ENCODE measurements at regions not wholly inside any gene's neighbourhood (a gene's known extent, or its start where the extent isn't known, plus 50 kb on each side); places are given as distances from the start of the nearest gene placed in this dataset.
A peak's percentile ranks its signal among the peaks of the same experiment; 100 is the strongest.
"Not testable (repeated sequence)": the region's sequence is repeated elsewhere in the genome, so short reads cannot be mapped to it uniquely, and the experiment has no call there.

DNA sequence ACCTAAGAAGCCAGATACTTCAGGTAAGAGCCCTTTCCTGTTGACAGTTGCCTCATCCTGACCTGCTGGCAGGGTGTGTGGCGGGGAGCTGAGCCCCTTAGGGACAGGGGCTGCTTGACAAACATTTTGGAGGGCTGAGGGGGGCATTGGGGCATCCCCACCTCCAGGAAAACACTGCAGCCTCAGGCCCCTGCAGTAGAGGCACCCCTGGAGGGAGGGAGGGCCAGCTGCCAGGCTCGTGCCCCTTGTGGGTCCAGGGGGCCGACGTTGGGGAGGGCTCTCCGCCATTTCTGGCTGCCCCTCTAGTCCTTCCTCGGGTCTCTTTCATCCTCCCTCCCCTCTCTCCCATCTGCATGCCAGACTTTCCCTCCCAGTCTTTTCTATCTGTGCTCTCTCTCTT, 177.3 kb downstream of the RPS24 start:
- DNase-seq (ENCODE audit: low spot score), result no peak

DNA sequence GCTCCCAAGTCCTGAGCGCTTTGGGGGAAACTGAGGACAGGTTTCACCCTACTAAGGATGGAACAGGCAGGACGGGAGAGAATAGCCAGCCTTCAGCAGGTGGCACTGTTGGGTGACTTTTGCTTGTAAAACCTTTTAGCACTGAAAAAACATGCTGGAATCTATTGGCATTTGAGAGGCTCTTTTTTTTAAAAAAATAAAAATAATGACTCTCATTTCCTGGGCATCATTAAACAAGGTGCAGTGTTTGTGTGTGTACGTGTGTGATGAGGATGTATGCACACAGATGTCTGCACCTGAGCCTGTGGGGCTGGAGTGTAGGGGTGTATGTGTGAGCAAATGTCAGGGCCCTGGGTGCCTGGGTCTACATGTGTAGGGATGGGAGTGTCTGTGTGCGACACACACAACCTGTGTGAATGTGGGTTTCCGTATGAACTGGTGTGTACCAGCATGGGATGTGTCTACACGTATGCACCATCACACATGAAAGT, 177.9 kb downstream of the RPS24 start:
- peak; percentile 35 for DNase-seq (ENCODE audit: low spot score)

DNA sequence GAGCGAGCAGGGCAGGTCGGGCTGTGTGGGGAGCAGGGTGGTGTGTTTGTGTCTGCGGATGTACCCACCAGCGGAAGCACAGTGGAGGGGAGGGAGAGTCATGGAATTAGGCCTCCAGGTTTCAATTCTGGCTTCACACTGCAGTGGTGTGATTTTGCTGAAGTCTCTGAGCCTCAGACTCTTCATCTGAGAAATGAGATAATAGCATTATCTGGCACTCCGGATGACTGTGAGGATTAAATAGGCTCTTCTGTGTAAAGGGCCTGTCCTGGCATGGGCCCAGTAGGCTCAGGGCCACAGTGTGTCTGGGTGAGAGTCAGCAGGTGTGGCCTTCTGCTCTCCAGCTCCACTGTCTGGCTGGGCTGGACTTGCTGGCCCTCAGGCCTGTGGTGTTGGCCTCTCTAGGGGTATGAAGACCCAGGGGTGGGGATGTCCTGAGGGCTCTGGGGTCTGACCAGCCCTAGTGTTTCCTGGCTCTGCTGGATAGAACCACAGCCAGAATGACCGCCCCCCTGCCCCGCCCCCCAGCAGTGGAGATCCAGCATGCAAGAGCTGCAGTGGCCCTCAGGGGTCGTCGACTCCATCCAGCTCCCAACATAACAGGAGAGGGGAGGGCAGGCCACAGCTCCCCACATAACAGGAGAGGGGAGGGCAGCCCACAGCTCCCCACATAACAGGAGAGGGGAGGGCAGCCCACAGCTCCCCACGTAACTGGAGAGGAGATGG, 178.6 kb downstream of the RPS24 start:
- DNase-seq (ENCODE audit: low spot score), result peak; percentile 9

DNA sequence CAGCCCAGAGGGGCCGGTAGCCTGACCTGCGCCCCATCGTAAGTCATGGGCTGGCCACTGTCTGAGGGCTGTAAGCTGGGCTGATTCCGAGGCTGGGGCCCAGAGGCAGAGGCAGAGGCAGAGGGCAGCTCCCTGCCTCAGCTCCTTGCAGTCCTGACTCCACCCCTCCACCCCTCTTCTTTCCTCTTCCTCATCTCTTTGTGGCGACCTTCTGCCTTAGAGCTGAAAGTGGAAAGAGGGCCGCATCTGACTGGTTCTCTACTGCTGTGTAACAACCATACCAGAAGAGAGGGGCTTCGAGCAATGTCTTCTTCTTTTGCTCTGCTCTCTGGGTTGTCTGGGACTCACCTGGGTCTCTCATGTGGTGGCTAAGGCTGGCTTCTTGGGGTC, 179.1 kb downstream of the RPS24 start:
- no peak for DNase-seq (ENCODE audit: low spot score)

DNA sequence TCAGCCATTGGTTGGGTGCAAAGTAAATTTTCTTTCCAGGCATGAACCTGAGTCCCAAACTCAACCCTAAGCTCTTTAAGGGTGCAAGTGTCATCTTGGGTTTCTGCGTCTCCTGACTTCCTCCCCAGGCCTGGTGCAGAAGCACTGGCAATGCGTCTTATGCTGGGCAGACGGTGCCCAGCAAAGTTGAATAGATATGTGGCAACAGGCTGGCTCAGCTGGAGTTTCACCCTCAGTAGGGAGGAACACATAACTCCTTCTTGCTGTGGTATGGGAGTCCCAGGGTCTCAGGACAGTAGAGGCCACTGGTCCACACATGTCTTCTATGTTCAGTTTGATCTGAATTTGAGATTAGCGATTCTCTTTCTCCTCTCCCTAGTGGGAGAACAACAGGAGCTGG, 181.3 kb downstream of the RPS24 start:
- DNase-seq (ENCODE audit: low spot score), result no peak

DNA sequence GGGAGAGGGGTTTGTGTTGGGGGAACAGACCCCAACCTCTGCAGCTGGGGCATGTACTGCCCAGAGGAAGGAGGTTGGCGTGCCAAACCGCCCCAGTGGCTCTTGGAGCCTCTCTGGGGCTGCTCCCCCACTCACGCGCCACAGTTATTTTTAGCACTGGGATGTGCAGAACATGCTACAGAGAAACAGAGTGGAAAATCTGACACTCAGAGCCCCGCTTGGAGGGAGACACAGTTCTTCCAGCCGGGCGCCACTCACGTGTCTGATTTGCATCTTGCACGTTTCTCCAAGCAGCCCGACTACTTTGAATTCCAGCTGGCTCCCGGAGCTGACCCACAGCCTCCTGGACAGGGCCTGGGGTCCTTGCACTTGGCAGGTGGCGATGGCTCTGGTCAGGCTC, 182.0 kb downstream of the RPS24 start:
- peak; percentile 2 for DNase-seq (ENCODE audit: low spot score)

DNA sequence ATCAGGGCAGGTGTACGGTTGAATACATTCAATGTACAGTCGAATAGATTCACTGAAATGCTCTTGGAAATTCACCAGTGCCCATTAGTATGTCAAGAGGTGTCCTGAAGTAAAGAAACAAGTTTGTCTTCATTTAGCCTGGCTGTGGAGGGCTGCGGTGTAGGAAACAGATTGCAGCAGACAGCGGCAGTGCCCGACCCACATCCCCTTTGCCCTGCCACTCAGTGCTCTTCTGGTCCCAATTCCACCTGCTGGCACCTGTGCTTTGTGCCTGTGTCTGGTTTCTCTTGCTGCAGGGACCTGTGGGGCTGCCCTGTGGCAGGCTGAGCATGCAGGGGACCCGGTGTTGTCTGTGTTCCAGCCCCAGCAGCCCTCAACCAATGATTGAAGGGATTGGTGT, 183.7 kb downstream of the RPS24 start:
- no peak for DNase-seq (ENCODE audit: low spot score)

DNA sequence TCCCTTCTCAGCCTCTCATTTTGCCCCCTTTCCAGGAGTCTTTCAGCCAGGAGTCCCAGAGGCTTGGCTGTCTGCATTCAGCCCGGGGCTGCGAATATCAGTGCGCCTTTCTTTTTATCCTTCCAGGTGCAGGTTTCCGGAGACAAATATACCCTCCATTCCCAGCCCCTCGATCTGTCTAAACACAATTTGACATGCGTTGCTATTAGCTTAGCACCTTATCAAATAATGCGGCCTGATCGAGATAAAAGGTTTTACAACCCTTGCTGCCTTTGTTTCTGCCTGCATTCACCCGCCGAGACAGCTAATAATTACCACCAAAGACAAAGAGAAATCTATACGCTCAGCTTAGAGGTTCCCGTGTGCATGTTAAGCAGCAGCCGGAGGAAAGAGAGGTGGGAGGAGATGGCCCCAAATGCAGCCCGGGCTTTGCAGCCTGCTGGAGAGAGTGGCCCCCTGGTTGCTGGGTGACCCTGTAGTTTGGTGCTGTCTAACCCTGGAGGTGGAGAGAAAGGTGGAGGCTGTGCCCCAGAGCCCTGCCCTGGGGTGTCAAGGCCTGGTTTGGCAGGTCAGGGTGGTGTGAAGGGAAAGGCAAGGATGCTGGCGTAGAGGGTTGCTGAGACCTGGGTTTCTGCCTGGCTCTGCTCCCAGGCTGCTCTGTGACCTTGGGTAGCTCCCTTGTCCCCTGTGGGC, 185.3 kb downstream of the RPS24 start:
- DNase-seq (ENCODE audit: low spot score), result no peak

DNA sequence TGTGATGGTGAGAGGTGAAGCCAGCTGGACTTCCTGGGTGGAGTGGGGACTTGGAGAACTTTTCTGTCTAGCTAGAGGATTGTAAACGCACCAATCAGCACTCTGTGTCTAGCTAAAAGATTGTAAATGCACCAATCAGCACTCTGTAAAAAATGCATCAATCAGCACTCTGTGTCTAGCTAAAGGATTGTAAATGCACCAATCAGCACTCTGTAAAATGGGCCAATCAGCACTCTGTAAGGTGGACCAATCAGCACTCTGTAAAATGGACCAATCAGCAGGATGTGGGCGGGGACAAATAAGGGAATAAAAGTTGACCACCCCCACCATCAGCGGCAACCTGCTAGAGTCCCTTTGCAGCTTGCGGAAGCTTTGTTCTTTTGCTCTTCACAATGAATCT, 185.9 kb downstream of the RPS24 start:
- DNase-seq (ENCODE audit: low spot score), result not testable (repeated sequence)

DNA sequence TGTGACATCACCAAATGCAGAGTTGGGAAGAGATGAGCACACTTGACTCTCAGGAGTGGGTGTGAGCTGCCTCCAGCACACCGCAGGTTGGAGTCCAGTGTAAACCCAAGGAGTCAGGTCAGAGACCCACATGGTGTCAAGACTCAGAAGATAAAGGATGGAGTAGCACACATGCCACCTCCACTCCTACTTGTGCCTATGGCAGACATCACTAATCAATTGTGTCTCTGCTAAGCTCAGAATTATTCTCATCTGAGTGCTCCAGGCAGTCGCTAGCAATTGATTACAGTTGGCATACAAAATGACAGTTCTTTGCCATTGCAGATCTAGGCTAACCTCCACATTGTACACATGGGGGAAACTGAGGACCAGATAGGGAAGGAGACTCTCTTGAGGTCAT, 187.1 kb downstream of the RPS24 start:
- DNase-seq (ENCODE audit: low spot score), result no peak

DNA sequence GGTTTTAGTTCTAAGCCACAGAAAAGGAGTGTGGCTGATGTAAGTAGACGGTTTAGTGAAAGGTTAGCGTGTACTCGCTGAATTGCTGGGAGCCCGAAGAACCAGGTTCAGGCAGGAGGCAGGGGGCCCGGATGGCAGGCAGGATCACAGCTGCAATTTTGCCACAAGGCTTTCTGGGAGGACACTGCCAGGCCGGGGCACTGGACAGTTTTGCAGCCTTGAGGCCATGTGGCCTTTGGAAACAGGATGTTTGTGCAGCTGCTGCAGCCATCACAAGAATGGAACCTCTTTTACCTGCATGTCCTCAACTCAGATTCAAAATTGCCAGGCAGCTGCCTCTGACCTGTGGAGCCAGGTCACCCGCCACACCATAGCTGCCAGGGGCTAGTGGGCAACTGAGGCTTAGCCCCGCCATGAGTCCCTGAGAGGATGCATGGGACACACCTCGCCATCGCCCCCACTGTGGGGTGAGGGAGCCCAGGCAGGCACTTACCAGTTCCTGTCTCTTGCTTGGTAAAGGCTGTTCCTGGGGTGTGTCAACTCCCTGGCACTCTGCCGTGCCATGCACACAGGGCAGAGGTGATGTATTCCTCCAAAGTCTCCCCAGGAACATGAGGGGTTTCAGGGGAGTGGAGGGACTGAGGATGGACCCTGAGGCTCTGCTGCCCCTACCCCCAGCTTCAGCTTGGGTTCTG, 188.6 kb downstream of the RPS24 start:
- DNase-seq (ENCODE audit: low spot score), result no peak

DNA sequence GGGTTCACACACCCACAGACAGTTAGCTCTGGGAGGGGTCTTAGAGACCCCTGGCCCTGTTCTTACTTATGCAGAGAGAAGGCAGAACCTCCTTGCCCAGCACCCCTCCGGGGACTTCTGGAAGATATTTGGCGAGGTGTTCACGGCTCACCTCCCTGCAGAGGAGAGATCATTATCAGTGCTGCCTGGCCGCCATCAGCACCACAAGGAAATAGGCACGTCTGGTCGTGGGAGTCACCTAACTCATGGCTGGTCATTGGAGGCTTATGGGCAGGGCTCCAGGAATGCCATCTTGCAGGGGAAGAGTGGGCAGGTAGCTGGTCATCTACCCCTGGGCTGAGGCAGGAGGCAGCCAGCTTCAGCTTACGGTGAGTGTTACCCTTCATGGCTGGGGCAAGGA, 189.4 kb downstream of the RPS24 start:
- no peak for DNase-seq (ENCODE audit: low spot score)

DNA sequence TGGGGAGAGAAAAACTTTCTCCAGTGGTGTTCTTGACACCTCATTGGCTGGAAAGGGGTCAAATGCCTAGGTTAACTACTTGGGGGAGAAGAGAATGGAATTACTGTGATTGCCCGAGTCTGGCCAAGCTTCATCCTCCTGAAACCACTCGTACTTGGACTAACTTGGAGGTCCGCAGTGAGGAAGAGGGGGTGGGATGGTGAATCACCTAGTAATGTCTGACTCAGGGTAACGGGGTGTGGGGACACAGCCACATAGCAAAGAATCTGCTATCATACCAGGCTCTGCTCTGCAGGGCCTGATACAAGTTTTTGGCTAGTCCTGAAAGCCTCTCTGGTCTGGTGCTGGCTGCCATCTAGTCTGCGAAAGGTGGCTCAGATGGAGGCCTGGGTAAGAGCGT, 190.9 kb downstream of the RPS24 start:
- DNase-seq (ENCODE audit: low spot score), result no peak

DNA sequence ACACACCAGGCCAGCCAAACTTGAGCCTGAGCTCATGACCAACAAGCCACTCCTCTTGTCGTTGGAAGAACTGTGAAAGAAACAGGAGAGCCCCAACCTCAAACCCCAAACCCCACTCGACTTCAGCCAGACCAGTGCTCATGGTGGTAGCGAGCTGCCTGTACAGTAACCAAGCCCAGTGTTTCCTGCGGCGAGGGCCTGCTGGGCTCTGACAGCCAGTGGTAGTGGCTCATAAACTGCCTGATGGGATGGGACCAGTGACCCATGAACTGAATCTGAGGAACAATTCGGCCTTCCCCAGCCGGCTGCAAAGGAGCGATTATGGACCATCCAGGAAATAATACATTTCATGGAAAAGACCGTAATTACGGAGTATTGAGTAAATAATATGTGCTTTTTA, 191.9 kb downstream of the RPS24 start:
- no peak for DNase-seq (ENCODE audit: low spot score)

DNA sequence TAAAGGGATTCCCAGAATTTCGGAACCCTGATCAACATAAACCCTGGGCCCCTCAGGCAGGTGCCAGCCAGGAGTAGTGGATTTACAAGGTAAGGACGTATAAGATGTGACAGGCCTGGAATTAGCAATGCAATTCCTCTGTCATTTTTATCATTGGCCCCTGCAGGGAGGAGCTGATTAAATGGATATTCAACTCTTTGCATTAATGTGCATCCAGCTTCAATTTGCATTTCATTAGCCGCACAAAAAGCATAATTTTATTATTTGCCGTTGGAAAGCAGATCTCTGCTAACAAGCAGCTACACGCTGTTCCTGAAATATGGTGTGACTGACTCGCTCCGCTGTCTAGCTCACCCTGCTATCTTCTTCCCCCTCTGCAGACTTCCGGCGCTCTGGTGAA, 195.8 kb downstream of the RPS24 start:
- no peak for DNase-seq (ENCODE audit: low spot score)

DNA sequence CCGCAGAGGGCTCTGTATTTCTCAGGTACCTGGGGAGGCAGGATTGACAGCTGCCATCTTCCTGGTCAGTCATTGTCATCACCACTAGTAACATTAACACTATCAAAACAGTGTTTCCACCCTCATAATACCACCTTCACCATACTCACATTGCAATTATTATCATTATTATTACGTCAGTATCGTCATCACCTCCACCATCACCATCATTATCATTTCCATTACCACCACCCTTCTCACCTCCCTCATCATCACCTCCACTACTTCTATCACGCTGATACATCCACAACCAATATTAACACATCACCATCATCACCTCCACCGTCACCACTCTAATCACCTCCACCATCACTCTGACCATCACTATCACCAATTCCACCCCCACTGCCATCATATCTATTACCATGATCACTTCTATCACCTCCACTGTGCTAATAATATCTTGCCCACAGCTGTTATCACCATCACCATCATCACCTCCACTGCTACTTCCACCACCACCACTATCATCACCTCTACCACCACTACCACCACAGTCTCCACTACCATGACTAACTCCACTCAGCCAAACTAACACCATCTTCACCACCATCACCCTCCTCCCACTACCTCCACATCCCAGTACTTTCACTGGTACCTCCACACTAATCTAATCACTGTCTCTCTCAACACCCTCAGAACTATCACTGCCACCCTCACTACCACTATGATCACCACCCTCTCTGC, 196.4 kb downstream of the RPS24 start:
- no peak for DNase-seq (ENCODE audit: low spot score)

DNA sequence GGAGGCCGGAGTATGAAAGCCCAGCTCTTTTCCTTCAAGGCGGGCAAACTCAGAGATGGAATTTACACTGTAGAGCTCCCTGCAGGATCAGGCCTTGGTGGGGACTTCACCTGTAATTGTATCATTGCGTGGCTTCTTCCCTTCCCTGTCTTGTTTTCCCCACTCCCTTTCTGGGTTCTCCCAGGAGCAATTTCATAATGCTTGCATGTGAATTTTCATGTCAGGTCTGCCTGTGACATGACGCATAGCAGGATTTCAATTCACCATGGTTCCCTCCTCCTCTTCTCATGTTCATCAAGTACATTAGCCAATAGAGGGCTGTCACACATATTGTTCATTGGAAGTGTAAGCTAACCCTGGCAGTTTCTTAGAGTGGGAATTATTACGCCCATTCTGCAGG, 197.7 kb downstream of the RPS24 start:
- no peak for DNase-seq (ENCODE audit: low spot score)

DNA sequence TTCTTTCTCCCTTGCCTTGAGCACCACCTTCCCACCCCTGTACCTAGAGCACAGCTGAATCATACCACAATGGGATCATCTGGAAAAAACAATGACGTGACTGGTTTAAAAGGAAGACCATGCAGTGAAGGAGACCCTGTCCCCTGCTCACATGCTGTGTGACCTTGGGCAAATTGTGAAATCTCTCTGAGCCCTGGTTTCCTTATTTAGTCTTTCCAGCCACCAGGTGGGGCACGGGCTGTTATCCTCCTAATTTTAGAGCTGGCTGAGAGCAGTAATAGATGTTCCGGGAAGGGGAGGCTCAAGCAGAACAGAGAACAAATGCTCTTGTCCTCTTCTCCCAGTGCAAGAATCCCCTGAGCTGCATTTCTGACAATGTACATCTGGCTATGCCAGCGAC, 198.3 kb downstream of the RPS24 start:
- DNase-seq (ENCODE audit: low spot score), result peak; percentile 41

DNA sequence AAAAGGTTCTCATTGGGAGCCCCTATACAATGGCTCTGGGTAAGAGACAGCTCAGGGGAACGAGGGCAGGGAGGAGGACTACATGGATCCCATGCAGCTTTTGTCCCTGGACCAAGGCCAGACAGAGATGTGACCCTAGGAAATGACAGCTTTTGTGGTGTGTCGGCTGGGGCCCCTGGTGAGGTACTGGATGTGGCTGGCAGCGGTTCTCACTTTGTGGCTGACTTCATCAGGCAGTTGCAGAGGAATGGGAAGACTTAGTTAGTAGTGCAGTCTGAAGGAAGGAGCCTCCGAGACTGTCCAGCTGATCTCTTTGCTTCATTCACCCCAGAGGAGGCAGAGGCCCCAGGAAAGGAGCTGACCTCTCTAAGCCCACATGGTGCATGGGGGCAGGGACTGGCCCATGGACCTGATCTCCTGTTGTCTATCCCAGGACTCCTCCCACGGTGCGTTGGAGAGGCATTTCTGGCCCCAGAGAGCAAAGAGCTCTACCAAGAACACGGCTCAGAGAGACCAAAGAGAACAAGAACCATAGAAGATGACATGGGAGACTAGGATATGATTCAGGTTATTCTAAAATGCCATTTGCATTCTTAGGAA, 202.9 kb downstream of the RPS24 start:
- DNase-seq (ENCODE audit: low spot score), result no peak

DNA sequence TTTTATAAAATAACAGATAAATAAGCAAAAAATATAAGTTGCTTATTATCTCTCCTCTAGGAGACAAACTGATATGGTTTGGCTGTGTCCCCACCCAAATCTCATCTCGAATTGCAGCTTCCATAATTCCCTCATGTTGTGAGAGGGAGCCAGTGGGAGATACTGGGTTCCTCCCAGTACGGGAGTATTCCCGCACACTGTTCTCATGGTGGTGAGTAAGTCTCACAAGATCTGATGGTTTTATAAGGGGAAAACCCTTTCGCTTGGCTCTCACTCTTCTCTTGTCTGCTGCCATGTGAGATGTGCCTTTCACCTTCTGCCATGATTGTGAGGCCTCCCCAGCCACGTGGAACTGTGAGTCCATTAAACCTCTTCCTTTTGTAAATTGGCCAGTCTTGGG, 204.3 kb downstream of the RPS24 start:
- DNase-seq (ENCODE audit: low spot score), result not testable (repeated sequence)

DNA sequence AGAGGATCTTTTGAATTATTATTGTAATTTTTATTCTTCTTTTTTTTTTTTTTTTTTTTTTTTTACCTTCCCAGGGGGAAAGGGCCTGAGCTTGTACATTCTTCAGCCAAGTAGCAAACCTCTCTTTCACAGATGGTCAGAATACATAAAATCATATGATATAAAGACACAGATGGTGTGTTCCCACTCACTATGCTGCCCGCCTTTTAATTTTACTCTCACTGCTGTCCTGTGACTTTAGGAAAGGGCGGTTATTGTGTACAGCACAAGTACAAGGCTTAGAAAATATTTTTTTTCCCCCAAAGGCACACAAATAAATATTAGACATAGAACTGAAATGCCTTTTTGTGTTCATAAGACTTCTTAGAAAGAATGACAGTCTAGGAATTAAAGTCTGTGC, 213.6 kb downstream of the RPS24 start:
- no peak for DNase-seq (ENCODE audit: low spot score)

DNA sequence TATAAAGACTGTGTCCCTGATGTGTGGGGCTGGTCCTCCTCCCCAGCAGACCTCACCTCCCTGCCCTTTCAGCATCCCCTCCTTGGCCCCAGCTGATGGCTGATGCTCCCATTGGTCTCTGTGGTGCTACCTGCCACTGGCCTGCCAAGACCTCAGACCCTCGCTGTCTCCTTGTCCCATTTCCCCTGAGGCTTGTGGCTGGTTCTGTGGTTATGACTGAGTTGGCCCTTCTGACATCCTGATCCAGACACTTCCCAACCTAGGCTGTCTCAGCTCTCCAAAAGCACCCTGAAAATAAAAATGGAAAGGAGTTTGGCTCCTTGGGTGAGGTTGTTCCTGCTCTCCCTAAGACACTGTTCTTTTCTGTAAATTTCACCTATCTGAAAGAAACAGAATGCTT, 214.2 kb downstream of the RPS24 start:
- DNase-seq (ENCODE audit: low spot score), result no peak
